ENCODE measurements at regions not wholly inside any gene's neighbourhood (a gene's known extent, or its start where the extent isn't known, plus 50 kb on each side); places are given as distances from the start of the nearest gene placed in this dataset.
"Not testable (repeated sequence)": the region's sequence is repeated elsewhere in the genome, so short reads cannot be mapped to it uniquely, and the experiment has no call there.

- H3K27ac ChIP-seq = no peak overlapping the region
- TF ChIP-seq CTCF (conservative IDR thresholded peaks at IDR 0.05) = no peak
Measured at GRCh38 chr12:96085475-96085874, 50.1 kb upstream of the LTA4H start.

- H3K27ac ChIP-seq = not testable (repeated sequence)
Measured at GRCh38 chr12:96086190-96086589, 50.8 kb upstream of the LTA4H start.

GRCh38 chr12:96091833-96092232 is 56.4 kb upstream of the LTA4H start:
- TF ChIP-seq CTCF (conservative IDR thresholded peaks at IDR 0.05) = peak; percentile 37; the same call in 1 of the 2 replicates

GRCh38 chr12:96093543-96094196 is 58.3 kb upstream of the LTA4H start:
- TF ChIP-seq CTCF (conservative IDR thresholded peaks at IDR 0.05) = no peak
- H3K27ac ChIP-seq = peak overlapping the region; percentile 64

More at GRCh38 chr12:96091833-96092232, 56.4 kb upstream of the LTA4H start:
- H3K27ac ChIP-seq = no peak overlapping the region

- H3K27ac ChIP-seq = peak overlapping the region; percentile 64
- no peak for TF ChIP-seq CTCF (conservative IDR thresholded peaks at IDR 0.05)
Measured at GRCh38 chr12:96094201-96094600, 58.8 kb upstream of the LTA4H start.

GRCh38 chr12:96098631-96099030 is 63.2 kb upstream of the LTA4H start:
- no peak overlapping the region for H3K27ac ChIP-seq
- TF ChIP-seq CTCF (conservative IDR thresholded peaks at IDR 0.05) = no peak

- no peak overlapping the region for H3K27ac ChIP-seq
- TF ChIP-seq CTCF (conservative IDR thresholded peaks at IDR 0.05) = no peak
Measured at GRCh38 chr12:96099421-96099820, 64.0 kb upstream of the LTA4H start.

- no peak overlapping the region for H3K27ac ChIP-seq
- TF ChIP-seq CTCF (conservative IDR thresholded peaks at IDR 0.05) = no peak
Measured at GRCh38 chr12:96099986-96100385, 64.6 kb upstream of the LTA4H start.
